Testis (tissue), 2 donors: ENCODE measurements at regions not wholly inside any gene's neighbourhood (a gene's known extent, or its start where the extent isn't known, plus 50 kb on each side); places are given as distances from the start of the nearest gene placed in this dataset.
"Not testable (repeated sequence)": the region's sequence is repeated elsewhere in the genome, so short reads cannot be mapped to it uniquely, and the experiment has no call there.

Experiments used
- CTCF ChIP-seq, 3 experiments: fragments of 450-650 bp in 2 of 3; fragments of 200-600 bp in 1 of 3; sonication (generic) in 1 of 3; IDR thresholded peaks; one replicate each; pipeline ENCODE4 v1.5.1; 2016 to 2019; ENCODE audit warnings: antibody characterized with exemption in 3 of 3, mild to moderate bottlenecking in 2 of 3, moderate library complexity in 1 of 3
- POLR2A ChIP-seq: fragments of 450-650 bp; IDR thresholded peaks from one replicate; pipeline ENCODE4 v1.6.1; 2017; ENCODE audit warnings: antibody characterized with exemption, mild to moderate bottlenecking, moderate library complexity

GRCh38 chr21:27338007-27338406 is 371.1 kb upstream of the ADAMTS5 start:
- not testable (repeated sequence) for TF ChIP-seq CTCF (IDR thresholded peaks at IDR 0.05); POLR2A
